B cell (primary cell): ENCODE measurements at regions not wholly inside any gene's neighbourhood (a gene's known extent, or its start where the extent isn't known, plus 50 kb on each side); places are given as distances from the start of the nearest gene placed in this dataset.

Experiments used
- ATAC-seq: fragments of 200-7000 bp; cut with Tn5 transposase; one replicate; pipeline ENCODE4 v1.10.0; 2021; ENCODE audit warnings: low read depth, mild to moderate bottlenecking, moderate number of reproducible peaks, moderate library complexity
- CTCF ChIA-PET: fragments of 350-600 bp; sonication (Branson Sonifier 250); formaldehyde crosslinking; loops from one replicate; lab custom pipeline; 2021; ENCODE audit warnings: antibody characterized with exemption, inconsistent platforms; lab: Charles Lee
- POLR2A ChIA-PET: fragments of 350-600 bp; sonication (Branson Sonifier 250); formaldehyde crosslinking; loops from one replicate; lab custom pipeline; 2021; ENCODE audit warnings: antibody characterized with exemption; lab: Charles Lee
- DNase-seq: peaks from one replicate; pipeline ENCODE4 v3.0.0; 2013
- H2AFZ ChIP-seq: 2 replicates; pipeline ENCODE4 v1.6.1; 2012; ENCODE audit warnings: mild to moderate bottlenecking, low read depth, low read length; ENCODE audit not compliant: insufficient read depth, poor library complexity, severe bottlenecking
- H3K27ac ChIP-seq, 2 donors: 1 replicate in 1 of 2; 2 replicates in 1 of 2; pipeline ENCODE4 v1.5.1; 2012 to 2013; ENCODE audit warnings: low read length in 2 of 2, mild to moderate bottlenecking in 2 of 2, moderate library complexity in 1 of 2
- H3K27me3 ChIP-seq, 4 experiments: fragments of 200-600 bp in 1 of 4; sonication (generic) in 1 of 4; replicated peaks in 1 of 4; 1 replicate in 2 of 4; 2 replicates in 2 of 4; pipeline versions ENCODE4 v1.6.1 to v1.7.0; 2013 to 2016; ENCODE audit warnings: low read length in 3 of 4, mild to moderate bottlenecking in 2 of 4, mixed read lengths in 1 of 4, moderate library complexity in 1 of 4; ENCODE audit not compliant: insufficient read depth in 4 of 4, control insufficient read depth in 3 of 4; ENCODE audit errors: control extremely low read depth in 1 of 4
- H3K36me3 ChIP-seq, 2 experiments: replicated peaks in 1 of 2; 1 replicate in 1 of 2; 2 replicates in 1 of 2; pipeline versions ENCODE4 v1.6.1 to v1.7.1; 2013; ENCODE audit warnings: low read length in 1 of 2; ENCODE audit not compliant: insufficient read depth in 2 of 2, control insufficient read depth in 1 of 2; ENCODE audit errors: control extremely low read depth in 1 of 2, extremely low read depth in 1 of 2
- H3K4me1 ChIP-seq, 2 donors: fragments of 200-600 bp in 1 of 2; sonication (generic) in 1 of 2; 1 replicate in 1 of 2; 2 replicates in 1 of 2; pipeline versions ENCODE4 v1.5.1 to v1.6.1; 2013 to 2017; ENCODE audit warnings: low read length in 2 of 2; ENCODE audit not compliant: control insufficient read depth in 2 of 2, insufficient read depth in 2 of 2
- H3K4me2 ChIP-seq: replicated peaks from 2 replicates; pipeline ENCODE3; 2012; ENCODE audit warnings: mild to moderate bottlenecking, low read depth, low read length; ENCODE audit not compliant: poor library complexity, severe bottlenecking
- H3K4me3 ChIP-seq, 5 experiments: fragments of 200-600 bp in 1 of 5; sonication (generic) in 1 of 5; 1 replicate in 3 of 5; 2 replicates in 2 of 5; pipeline versions ENCODE4 v1.5.1 to v1.7.0; 2011 to 2016; ENCODE audit warnings: low read length in 4 of 5, mild to moderate bottlenecking in 4 of 5, low read depth in 2 of 5, control low read depth in 1 of 5, moderate library complexity in 1 of 5; ENCODE audit not compliant: insufficient read depth in 1 of 5; ENCODE audit errors: control extremely low read depth in 1 of 5, extremely low read depth in 1 of 5
- H3K79me2 ChIP-seq: fragments of 200-600 bp; sonication (generic); one replicate; pipeline ENCODE4 v1.6.0; 2016; ENCODE audit warnings: low read length; ENCODE audit not compliant: control insufficient read depth, insufficient read depth
- H3K9ac ChIP-seq: fragments of 200-600 bp; sonication (generic); 2 replicates; pipeline ENCODE4 v1.6.1; 2017; ENCODE audit warnings: mild to moderate bottlenecking, low read length, moderate library complexity
- H3K9me3 ChIP-seq, 3 donors: one replicate each; pipeline versions ENCODE4 v1.6.1 to v1.7.1; 2013; ENCODE audit warnings: low read length in 2 of 3; ENCODE audit not compliant: control insufficient read depth in 2 of 3, insufficient read depth in 1 of 3; ENCODE audit errors: control extremely low read depth in 1 of 3
- H4K20me1 ChIP-seq: 2 replicates; pipeline ENCODE4 v1.6.0; 2012; ENCODE audit warnings: mild to moderate bottlenecking, low read length; ENCODE audit not compliant: insufficient read depth, control insufficient read depth, poor library complexity, severe bottlenecking
- H3K27ac Mint-ChIP-seq: one replicate; pipeline ENCODE4 v1.8.0; 2021; ENCODE audit warnings: mixed read lengths
- H3K27me3 Mint-ChIP-seq: one replicate; pipeline ENCODE4 v1.8.0; 2021; ENCODE audit warnings: mixed read lengths
- H3K4me1 Mint-ChIP-seq: one replicate; pipeline ENCODE4 v1.8.0; 2021; ENCODE audit warnings: mixed read lengths
- H3K4me3 Mint-ChIP-seq: one replicate; pipeline ENCODE4 v1.8.0; 2021; ENCODE audit warnings: mixed read lengths
- H3K9me3 Mint-ChIP-seq: one replicate; pipeline ENCODE4 v1.8.0; 2022; ENCODE audit warnings: mixed read lengths; ENCODE audit not compliant: insufficient read depth
- EZH2 ChIP-seq: IDR thresholded peaks from 2 replicates; pipeline ENCODE4 v1.6.1; 2012; ENCODE audit warnings: borderline replicate concordance, low read depth, mild to moderate bottlenecking, moderate library complexity, low read length; ENCODE audit not compliant: insufficient read depth, poor library complexity, severe bottlenecking
- WGBS: methylation state at CpG from one replicate; pipeline ENCODE4 v1.1.5; 2013; ENCODE audit warnings: missing lambda C conversion rate; ENCODE audit not compliant: insufficient coverage; 5-methylcytosine and 5-hydroxymethylcytosine counted together
- intact Hi-C: fragments of 100-400 bp; cut with micrococcal nuclease; formaldehyde crosslinking; loops from one replicate; pipeline ENCODE4 v1.10.0; 2022
- TF ChIP-seq, protein P1 (sequence below): fragments of 200-600 bp; IDR thresholded peaks from one replicate; pipeline ENCODE4 v1.8.0; 2022; ENCODE audit warnings: antibody characterized with exemption, mild to moderate bottlenecking

GRCh38 chr16:64397945-64398508 lies 723.8 kb downstream of the CDH11 start:
- Histone ChIP-seq H3K4me1 (no peaks in the 10 kb centered on the region), H3K27ac (no peak overlapping the region), H3K27me3 (no peaks in the 10 kb centered on the region), H4K20me1 (no peaks in the 10 kb centered on the region), H3K4me2 (no peak overlapping the region), H3K9ac (no peak overlapping the region), H3K36me3 (no peaks in the 10 kb centered on the region), H3K4me3 (no peak overlapping the region), H3K9me3 (peaks cover 0 to 3% (median 0%) of the 10 kb centered on the region in 3 donors), H3K79me2 (no peaks in the 10 kb centered on the region), H2AFZ (no peak overlapping the region)
- TF ChIP-seq EZH2, result no peak
- TF ChIP-seq, protein P1, sequence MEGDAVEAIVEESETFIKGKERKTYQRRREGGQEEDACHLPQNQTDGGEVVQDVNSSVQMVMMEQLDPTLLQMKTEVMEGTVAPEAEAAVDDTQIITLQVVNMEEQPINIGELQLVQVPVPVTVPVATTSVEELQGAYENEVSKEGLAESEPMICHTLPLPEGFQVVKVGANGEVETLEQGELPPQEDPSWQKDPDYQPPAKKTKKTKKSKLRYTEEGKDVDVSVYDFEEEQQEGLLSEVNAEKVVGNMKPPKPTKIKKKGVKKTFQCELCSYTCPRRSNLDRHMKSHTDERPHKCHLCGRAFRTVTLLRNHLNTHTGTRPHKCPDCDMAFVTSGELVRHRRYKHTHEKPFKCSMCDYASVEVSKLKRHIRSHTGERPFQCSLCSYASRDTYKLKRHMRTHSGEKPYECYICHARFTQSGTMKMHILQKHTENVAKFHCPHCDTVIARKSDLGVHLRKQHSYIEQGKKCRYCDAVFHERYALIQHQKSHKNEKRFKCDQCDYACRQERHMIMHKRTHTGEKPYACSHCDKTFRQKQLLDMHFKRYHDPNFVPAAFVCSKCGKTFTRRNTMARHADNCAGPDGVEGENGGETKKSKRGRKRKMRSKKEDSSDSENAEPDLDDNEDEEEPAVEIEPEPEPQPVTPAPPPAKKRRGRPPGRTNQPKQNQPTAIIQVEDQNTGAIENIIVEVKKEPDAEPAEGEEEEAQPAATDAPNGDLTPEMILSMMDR, result no peak
- ChIA-PET CTCF (no interaction called here), POLR2A (no interaction called here)
- DNase-seq (no peak), ATAC-seq (no peak)
- no peak overlapping the region for H3K27ac Mint-ChIP-seq
- no peak overlapping the region for H3K4me3 Mint-ChIP-seq
- WGBS, result 73% methylated on average over 2 of the region's 3 CpGs
- H3K9me3 Mint-ChIP-seq, result peaks cover under 1% of the 10 kb centered on the region
- intact Hi-C loops, result no loop called here
- H3K4me1 Mint-ChIP-seq, result no peaks in the 10 kb centered on the region
- no peaks in the 10 kb centered on the region for H3K27me3 Mint-ChIP-seq

DNA sequence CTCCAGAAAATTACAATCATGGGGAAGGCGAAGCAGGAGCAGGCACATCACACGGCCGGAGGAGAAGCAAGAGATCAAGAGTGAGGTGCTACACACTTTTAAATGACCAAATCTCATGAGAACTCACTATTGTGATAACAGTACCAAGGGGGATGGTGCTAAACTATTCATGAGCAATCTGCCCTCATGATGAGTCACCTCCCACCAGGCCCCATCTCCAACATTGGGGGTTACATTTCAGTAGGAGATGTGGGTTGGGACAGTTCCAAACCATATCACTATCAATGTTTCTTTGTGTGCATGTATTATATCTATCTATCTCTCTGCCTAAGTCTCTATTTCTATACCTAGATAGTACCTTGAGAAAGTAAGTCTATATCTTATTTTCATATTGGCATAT lies 724.8 kb downstream of the CDH11 start:
- Mint-ChIP-seq H3K27ac (no peak overlapping the region), H3K4me3 (no peak overlapping the region), H3K27me3 (no peaks in the 10 kb centered on the region), H3K9me3 (no peaks in the 10 kb centered on the region), H3K4me1 (no peaks in the 10 kb centered on the region)
- POLR2A ChIA-PET, result no interaction called here
- no peak overlapping the region for H3K4me2 ChIP-seq
- intact Hi-C loops, result no loop called here
- no peak overlapping the region for H3K27ac ChIP-seq
- WGBS, result 80% methylated on average over 1 of the region's 3 CpGs
- no peak overlapping the region for H3K9ac ChIP-seq
- H3K36me3 ChIP-seq, result no peaks in the 10 kb centered on the region
- no peak overlapping the region for H2AFZ ChIP-seq
- H3K4me3 ChIP-seq, result no peak overlapping the region
- CTCF ChIA-PET, result no interaction called here
- H3K9me3 ChIP-seq, result peaks cover 0 to 3% (median 0%) of the 10 kb centered on the region in 3 donors
- DNase-seq, result no peak
- H3K27me3 ChIP-seq, result no peaks in the 10 kb centered on the region
- H3K79me2 ChIP-seq, result no peaks in the 10 kb centered on the region
- no peak for ATAC-seq
- H3K4me1 ChIP-seq, result no peaks in the 10 kb centered on the region
- TF ChIP-seq EZH2, result no peak
- TF ChIP-seq, protein P1, result no peak
- no peaks in the 10 kb centered on the region for H4K20me1 ChIP-seq
